Activated CD4-positive, alpha-beta T cell treated with anti-CD3 and anti-CD28 coated beads for 24 hours (primary cell): ENCODE measurements at regions not wholly inside any gene's neighbourhood (a gene's known extent, or its start where the extent isn't known, plus 50 kb on each side); places are given as distances from the start of the nearest gene placed in this dataset.

Experiments used
- DNase-seq, 2 donors: peaks; one replicate each; pipeline ENCODE4 v3.0.0-alpha.2; 2020; ENCODE audit warnings: low read depth in 2 of 2

DNA sequence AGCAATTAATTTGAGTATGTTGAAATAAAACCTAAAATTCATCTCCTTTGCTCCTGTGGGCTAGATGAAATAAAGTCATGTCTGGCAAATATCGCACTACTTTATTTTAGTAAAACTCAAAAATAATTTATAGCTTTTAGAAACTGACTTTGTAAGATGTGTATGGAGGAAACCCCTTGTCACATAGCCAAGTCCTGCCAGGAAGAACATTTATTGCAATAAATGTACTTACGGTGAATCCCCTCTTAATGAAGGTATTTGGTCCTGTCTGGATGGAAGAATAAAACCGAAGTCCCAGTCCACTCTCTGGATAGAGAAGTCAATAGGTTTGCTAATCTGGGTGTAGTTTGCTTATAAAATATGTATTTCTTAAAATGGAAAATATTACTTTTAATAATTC, 1226.8 kb upstream of the MAP3K7 start:
- no peak for DNase-seq

DNA sequence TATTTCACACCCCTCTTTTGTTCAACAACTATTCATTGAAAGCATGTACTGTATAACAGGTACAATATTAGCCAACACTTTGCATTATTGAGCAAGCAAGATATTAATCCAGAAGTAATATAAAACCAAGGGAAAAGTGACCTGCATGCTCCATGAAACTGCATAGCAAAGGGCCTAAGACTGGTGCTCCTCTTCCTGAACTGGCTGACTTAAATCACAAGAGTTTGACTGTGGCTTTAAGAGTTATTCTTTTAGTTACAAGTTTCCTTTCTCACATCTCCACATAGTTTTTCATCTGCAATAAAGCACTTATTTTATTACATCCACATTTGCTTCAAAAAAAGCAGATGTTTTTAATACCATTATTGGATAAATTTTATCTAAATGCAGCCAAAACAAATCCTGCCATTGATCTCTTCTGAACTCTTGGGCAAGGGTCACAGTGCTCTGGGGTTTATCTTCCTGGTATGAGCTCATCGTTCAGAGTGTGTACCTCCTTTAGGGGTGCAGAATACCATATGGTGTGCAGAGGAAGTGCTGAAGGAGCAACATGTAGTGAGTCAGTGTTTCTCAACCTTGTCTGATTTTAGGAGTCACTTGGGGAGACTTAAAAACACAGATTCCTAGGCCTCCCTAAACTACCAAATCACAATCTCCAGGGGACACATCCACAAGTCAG, 1225.9 kb upstream of the MAP3K7 start:
- DNase-seq: no peak

DNA sequence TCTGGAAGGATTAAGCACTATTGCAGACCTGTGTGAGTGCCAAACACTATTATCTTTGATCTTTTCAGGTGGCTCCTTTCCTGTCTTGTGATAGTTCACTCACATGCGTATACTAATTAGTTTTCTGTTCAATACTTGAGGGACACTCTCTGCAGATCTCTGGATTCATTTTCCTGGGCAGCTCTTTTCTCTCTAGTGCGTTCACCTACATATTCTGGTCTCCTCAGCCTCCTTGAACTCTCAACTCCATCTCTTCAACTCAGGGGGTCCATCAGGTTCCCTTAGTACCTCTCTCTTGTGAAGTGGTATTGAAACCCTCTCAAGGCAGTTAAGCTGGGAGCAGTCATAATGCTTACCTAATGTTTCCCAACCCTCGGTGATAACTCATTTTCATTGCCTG, 1218.1 kb upstream of the MAP3K7 start:
- DNase-seq: no peak

DNA sequence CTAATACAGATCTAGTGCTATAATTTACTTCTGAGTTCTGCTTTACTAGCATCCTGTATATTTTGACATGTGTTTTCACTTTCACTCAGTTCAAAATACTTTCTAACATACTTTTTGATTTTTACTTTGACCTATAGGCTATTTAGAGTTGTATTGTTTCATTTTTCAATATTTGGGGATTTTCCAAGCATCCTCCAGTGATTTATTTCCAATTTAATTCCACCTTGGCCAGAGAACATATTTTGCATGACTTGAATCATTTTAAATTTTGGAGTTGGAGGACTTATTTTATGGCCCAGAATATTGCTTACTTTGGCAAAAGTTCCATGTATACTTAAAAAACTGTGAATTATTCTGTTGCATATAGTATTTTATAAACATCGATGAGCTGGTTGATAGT, 1215.6 kb upstream of the MAP3K7 start:
- no peak for DNase-seq

DNA sequence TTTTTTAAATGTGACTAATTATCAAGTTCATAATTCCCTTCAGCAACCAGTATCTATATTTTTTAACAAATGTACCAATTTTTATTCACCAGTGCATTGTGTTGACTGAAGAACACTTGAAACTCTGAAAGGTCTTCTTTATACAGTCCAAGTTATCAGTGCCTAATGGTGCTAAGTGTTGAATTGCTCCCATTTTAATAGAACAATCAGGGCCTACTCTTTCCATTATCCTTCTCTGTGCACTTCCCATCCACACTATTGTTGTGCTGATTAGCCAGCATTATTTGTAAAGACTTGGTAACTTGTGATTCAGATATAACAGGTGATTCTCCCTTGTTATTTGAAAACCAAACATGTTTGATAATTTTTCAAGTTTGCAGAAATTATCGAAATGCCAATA, 1209.7 kb upstream of the MAP3K7 start:
- DNase-seq: no peak

DNA sequence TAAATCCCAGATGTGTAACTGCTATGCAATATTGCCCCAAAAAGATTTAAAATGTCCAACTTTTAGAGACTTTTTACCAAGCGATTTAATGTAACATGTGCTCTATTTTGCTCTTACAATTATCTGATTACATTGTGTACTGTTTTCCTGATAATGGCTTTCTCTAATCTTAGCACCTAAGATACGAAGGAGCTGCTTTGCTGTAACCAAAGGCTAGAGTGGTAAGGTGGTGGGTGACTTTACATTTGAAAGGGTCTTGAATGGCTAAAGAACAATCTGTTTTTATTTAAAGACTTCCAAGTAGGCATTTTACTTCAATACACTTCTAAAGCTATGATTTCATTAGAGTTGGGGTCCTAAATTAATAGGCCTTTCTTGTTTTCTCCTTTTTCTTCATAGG, 1201.6 kb upstream of the MAP3K7 start:
- no peak for DNase-seq

DNA sequence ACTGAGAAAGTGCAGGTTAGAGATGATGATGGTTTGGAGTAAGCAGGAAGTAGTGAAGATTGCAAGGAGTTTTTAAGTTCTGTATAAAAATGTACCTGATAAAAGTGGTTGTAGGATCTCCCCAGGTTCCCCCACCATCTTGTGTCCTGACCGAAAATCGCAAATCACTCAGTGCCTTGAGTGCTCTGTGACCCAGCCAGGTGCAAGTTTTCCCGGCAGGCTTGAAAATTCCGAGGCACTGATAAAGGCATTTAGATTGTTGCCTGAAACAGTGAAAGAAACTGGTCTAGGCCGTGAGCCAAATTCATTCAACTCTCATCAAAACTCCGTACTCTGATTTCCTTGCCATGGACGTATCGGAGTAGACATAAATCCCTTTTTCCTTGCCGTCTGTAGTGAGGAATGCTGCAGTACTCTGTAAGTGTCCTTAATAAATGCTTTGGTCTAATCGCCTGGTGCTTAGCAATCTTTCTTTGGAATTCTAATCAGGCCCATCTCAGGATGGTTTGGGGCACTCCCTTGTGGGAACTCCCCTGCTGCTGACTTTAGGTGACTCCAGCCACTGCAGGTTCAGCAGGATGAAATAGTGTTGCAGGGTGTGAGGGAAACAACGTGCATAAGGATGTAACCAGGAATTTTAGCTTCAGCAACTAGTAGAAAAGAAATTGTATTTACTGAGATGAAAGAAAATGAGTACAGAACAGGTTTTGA, 1199.8 kb upstream of the MAP3K7 start:
- no peak for DNase-seq

DNA sequence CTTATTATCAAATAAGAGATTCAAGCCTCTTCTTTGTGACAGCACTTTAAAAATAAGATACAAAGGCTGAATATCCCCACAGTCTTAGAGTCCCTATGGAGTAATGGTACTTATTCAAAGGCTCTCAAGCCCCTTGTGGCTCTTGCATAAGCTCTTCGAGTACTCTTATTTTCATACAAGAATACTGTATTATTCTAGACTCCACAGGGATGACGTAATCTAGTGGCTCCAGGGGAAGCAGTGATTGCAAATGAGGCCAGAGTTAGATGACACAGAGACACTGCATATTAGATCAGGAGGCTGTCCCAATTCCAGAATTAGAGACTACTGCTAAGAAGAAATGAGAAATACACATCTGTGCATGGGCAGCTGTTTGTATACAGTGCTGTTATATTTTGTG, 1195.9 kb upstream of the MAP3K7 start:
- DNase-seq: no peak

DNA sequence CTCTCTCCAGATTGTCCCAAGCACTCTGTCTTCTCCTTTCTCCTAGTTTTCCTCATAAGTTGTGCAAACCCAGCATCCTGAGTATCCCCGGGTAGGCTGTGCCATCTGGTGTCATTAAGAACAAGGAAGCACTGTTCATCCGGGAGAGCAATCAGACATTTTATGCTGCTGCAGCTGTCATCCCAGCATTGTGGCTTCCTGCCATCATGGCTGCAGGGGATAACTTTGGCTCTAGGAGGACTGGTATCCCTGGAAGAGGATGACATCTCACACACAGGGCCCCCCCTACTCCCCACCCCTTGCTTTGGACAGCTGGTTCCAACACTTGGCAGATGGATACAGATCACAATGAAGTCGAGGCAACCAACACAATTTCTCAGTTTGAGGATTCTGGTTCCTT, 1195.1 kb upstream of the MAP3K7 start:
- no peak for DNase-seq

DNA sequence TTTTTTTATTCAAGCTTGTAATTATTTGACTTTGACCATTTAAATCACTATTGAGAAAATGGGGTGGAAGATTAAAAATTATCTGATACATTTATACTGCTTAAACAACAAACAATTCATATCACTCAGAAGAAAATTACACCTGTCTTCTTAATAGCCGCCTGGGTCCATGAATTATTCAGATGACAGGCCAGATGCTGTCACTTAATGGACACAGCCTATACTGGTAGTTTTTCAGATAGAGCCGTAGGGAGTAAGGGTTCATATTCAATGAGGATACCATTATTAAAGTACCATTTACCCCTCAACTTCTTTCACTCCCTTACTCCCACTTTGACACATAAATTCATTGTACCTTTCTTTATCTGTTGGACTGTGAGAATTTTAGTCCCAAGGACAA, 1193.4 kb upstream of the MAP3K7 start:
- DNase-seq: no peak

DNA sequence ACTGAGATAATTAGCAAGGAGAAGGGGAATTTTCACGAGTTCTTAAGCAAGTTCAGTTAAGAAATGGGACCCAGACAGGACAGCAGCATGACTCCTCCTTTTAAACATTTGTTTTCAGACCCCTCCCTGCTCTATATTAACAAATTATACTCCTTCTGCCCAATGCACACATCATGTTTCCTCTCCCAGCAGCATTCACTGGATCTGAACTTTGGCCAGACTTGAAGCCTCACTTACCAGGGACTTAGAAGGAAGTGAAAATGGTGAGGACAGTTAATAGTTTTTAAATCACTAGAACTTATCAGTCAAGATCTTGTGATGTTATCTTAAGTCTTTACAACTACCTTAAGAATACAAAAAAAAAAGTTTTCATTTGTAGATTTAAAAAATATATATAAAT, 1174.7 kb upstream of the MAP3K7 start:
- no peak for DNase-seq

DNA sequence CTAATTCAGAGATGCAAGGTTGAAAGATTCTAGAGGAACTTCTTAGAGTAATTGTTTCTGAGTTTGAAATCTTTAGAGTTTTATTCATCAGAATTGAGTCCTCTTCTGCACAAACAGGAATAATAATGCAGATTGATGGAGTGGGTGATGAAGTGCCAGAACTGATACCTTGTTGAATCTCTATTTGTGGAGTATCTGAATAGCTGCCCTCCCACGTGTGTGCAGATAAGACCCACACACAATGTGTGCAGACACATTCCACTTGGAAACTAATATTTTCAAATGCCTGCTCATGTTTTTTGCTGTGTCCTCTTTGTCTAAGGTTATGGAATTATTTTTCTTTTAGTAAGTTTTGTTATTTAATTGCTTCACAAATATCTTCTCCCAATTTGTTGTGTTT, 1167.8 kb upstream of the MAP3K7 start:
- DNase-seq: no peak

DNA sequence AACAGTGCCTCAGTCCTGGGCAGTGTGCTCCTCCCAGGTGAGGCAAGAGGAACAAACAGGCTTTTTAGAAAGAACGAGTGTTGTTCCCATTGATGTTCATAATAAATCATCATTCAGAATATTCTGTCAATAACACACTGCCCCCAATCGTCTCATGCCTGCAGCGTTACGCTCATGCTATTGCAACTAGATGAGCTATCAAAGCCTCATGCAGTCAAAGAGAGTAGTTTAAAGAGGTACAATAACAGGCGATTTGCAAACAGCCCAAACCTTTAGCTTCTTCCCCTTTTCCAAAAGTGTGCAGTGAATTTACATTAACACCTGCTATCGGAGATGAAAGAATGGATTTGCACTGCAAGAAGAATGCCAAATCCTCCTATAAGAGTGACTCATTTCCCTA, 1164.7 kb upstream of the MAP3K7 start:
- DNase-seq: no peak

DNA sequence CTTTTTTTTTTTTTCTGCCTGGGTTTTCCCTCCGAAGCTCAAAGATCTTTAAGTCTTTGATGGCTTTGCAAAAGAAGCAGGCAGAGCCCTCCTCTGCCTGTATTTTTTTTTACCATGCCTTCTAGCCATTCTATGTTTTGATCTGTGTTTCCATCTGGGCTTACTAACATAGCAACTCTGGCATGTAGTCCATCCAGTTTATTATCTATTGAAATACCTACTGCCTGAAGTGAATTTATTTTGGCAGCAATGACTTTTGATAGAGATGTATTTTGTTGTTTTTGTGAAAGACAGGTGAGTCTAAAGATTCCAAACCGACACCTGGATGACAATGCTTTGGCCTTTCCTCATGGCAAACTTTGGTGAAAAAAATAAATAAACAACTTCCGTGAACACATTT, 1157.7 kb upstream of the MAP3K7 start:
- no peak for DNase-seq

DNA sequence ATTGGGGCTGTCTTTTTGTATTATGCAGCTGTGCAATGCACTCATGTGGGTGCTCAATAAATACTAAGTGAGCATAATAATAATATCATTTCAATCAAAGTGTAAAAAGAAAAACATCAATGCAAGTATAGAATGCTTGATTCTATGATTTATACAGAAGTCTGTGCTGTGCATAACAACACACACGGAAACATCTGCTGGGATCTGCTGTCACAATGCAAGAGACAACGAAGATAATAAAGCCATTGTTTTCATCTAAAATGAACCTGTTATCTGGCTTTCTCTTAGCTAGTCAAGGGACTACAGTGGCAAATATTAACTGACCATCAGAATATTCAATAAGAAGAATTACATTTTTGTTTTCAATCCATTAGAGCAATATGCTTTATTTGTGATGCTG, 1156.9 kb upstream of the MAP3K7 start:
- no peak for DNase-seq

DNA sequence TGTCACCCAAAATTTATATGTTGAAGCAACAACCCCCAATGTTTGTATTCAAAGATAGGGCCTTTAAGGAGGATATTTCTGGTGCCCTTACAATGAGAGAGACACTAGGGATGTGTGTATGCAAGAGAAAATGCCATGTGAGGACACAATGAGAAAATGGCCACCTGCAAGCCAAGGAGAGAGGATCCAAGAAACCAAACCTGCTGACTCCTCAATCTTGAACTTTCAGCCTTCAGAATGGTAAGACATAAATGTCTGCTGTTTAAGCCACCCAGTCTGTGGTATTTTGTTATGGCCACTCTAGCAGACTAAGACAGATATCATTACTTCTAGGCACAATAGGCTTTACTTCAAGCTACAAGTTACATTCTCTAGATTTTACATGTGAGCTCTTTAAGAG, 1145.1 kb upstream of the MAP3K7 start:
- DNase-seq: no peak

DNA sequence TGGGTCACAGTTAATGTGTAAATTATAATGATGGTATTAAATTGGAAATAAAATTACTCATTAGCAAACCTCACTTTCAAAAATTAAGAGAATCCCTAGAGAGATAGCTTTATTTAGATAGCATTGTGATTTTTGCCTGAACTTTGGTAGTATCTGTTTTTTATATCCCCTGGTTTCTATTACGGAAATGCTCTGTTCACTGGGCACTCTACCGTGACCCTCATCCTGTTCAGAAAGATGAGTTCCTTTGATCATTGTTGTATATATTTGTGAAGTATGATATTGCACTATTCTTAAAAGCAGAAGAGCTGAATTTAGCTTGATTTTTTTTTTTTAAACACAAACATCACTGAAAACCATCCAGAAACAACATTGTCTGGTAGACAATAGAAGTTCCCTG, 1143.8 kb upstream of the MAP3K7 start:
- no peak for DNase-seq

DNA sequence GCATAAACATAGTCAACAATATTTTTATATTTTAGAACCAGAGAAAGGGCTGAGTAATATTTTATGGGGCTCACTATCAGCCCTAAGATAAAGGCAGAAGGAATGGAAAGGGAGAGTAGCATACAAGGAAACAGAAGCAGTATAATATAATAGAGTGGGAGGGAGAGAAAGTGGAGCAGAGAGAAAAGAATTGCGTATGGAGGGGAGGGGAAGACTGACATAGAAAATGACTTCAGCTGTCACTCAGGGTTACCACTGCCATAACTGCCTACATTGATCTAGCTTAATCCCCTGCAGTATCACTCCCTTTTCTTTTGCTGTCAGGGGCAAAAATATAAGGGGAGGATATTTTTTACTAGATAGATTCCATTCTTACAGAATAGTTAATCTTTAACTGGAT, 1133.5 kb upstream of the MAP3K7 start:
- no peak for DNase-seq

DNA sequence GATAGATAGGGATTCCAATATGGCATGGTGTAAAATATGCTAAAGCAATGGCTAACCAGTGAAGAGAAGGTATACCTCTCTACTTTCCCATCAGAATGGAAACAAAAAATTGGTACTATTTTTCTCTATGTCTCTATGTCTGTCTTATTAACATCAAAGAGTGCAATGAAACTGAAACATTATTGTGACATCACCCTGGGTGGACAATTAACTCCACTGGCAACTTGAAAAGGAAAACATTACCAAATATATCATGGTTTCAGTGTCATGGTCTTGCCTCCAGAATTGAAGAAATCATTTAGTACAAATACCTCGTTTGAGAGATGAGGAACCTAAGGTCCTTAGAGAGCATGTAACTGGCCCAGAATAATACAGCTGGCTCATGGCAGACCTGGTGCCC, 1132.5 kb upstream of the MAP3K7 start:
- no peak for DNase-seq

DNA sequence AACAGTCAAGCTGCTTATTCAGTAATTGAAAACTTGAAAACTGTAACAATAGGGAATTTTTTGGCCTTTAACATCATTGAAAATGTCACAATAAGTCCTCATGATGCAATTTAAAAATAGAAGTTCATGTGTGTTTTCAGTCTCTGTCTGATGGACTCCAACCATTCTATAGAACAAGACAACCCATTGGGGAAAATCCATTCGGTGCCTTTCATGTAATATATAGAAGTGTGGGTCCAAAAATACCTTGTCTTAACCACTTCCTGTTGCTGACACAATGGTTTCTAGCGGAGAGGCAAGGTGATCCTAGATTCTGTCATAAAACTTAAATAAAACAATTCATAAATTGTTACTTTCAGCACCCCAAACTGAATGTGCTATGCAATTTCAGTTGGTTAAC, 1131.3 kb upstream of the MAP3K7 start:
- DNase-seq: no peak

DNA sequence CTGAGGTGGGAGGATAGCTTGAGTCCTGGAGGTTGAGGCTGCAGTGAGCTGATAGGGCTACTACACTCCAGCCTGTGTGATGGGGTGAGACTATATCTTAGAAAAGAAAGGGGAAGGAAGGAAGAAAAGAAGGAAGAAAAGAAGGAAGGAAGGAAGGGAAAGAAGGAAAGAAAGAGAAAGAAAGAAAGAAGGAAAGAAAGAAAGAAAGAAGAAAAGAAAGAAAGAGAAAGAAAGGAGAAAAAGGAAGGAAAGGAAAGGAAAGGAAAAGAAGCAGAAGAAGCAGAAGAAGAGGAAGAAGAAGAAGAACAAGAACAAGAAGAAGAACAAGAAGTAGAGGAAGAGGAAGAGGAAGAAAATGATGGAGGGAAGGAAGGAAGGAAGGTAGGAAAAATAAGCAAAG, 1130.2 kb upstream of the MAP3K7 start:
- no peak for DNase-seq

DNA sequence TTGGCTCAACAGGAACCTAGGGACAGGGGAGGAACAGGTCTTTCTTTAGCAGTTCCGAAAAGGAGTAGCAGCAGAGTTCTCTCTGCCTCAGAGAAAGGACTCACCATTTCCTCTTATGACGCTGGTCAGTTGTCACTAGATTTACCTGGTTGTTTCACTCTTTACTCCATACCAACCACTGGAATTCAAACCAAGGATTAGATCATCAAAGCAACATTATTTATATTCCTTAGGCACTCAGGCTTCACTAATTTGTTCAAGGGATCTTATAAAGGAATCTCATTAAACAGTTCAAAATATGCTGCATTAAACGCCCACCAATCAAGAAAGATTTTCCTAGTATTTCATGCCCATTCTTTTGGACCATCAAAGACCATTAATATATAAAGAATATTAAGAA, 1129.5 kb upstream of the MAP3K7 start:
- DNase-seq: no peak

DNA sequence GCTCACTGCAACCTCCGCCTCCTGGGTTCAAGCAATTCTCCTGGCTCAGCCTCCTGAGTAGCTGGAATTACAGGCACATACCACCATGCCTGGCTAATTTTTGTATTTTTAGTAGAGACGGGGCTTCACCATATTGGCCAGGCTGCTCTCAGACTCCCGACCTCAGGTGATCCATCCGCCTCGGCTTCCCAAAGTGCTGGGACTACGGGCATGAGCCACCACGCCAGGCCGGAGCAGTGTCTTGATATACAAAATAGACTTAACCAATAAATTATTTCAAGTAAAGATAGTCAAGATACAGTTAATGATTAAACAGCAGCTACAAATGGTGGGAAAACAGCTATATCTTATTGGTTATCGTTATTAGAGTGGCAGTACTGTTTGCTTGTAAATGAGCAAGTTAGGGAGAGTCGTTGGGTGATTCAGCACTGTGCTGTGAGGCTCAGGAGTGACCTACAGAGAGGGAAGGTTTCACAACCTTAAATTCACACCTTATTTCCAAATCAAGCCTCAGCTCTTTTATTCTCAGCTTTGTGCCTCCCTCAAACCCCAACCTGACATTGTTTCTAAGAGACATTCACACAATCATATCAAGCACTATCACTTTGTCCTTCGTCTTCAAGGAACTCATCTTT, 1128.4 kb upstream of the MAP3K7 start:
- DNase-seq: no peak
